ENCODE measurements at regions not wholly inside any gene's neighbourhood (a gene's known extent, or its start where the extent isn't known, plus 50 kb on each side); places are given as distances from the start of the nearest gene placed in this dataset.

DNA sequence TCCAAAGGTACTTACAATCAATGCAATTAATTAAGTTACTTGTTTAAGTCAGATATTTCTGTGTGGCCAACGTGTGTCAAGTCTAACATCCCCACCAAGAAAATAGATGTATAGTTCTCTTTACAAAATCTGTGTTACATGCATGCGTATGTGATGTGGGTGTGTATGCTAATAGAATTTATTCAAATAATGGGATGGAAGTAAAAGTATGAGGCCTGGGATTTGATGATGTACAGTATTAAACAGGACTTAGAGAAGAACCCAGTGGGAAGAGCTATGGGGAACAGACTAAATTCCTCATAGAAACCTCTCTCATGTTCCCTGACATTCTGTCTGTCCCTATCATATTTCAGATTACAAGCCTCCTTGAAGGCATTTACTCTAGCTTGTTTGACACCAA lies 72.5 kb downstream of the IFI44 start:
- TF ChIP-seq CTCF (IDR thresholded peaks at IDR 0.05; ENCODE audit: poor library complexity) (no peak), EZH2 (IDR thresholded peaks at IDR 0.05; ENCODE audit: borderline replicate concordance) (no peak)

All from hepatocyte (in vitro differentiated cells).